HL-60 (cell line): ENCODE measurements at regions not wholly inside any gene's neighbourhood (a gene's known extent, or its start where the extent isn't known, plus 50 kb on each side); places are given as distances from the start of the nearest gene placed in this dataset.

ENCODE experiments used
- DNase-seq, 2 experiments: peaks; one replicate each; pipeline ENCODE4 v3.0.0-alpha.2; 2010 to 2020; ENCODE audit warnings: low read depth in 1 of 2, low spot score in 1 of 2
- H3K27ac ChIP-seq: fragments of 250-450 bp; sonication (Bioruptor Pico); replicated peaks from 2 replicates; pipeline ENCODE4 v1.5.1; 2020; ENCODE audit warnings: mild to moderate bottlenecking, moderate library complexity
- H3K27me3 ChIP-seq: fragments of 250-450 bp; sonication (Bioruptor Pico); 2 replicates; pipeline ENCODE4 v1.5.1; 2021; ENCODE audit warnings: mild to moderate bottlenecking, moderate library complexity; ENCODE audit not compliant: insufficient read depth, poor library complexity, severe bottlenecking
- H3K4me3 ChIP-seq: replicated peaks from 2 replicates; pipeline ENCODE4 v1.5.1; 2011; ENCODE audit warnings: mild to moderate bottlenecking, control low read depth, low read length; ENCODE audit not compliant: insufficient read depth
- CTCF ChIP-seq: IDR thresholded peaks from one replicate; pipeline ENCODE4 v1.5.1; 2011; ENCODE audit warnings: low read length, control low read depth, inconsistent platforms; ENCODE audit not compliant: insufficient read depth
- GABPA ChIP-seq: IDR thresholded peaks from 2 replicates; pipeline ENCODE4 v1.6.1; 2012; ENCODE audit warnings: low read depth
- POLR2AphosphoS5 ChIP-seq: IDR thresholded peaks from 2 replicates; pipeline ENCODE4 v1.6.1; 2012; ENCODE audit warnings: low read depth
- REST ChIP-seq: IDR thresholded peaks from 2 replicates; pipeline ENCODE4 v1.6.1; 2012; ENCODE audit warnings: low read depth; ENCODE audit not compliant: insufficient replicate concordance
- SPI1 ChIP-seq: IDR thresholded peaks from 2 replicates; pipeline ENCODE4 v1.6.1; 2012; ENCODE audit warnings: low read depth, mild to moderate bottlenecking, borderline replicate concordance

- TF ChIP-seq CTCF (no peak), SPI1 (no peak), GABPA (no peak), POLR2AphosphoS5 (no peak), REST (no peak)
- DNase-seq: no peak
- H3K4me3 ChIP-seq: no peak overlapping the region
- H3K27ac ChIP-seq: no peak overlapping the region
- no peaks in the 10 kb centered on the region for H3K27me3 ChIP-seq
Observed at GRCh38 chr2:12428786-12429185, 287.9 kb upstream of the TRIB2 start.

- no peak overlapping the region for H3K4me3 ChIP-seq
- no peaks in the 10 kb centered on the region for H3K27me3 ChIP-seq
- no peak overlapping the region for H3K27ac ChIP-seq
- DNase-seq: no peak
- TF ChIP-seq POLR2AphosphoS5 (no peak), SPI1 (no peak), GABPA (no peak), CTCF (no peak), REST (no peak)
Observed at GRCh38 chr2:12429779-12430406, 286.8 kb upstream of the TRIB2 start.

- peak in 1 of 2 experiments; percentile 42 for DNase-seq
- no peaks in the 10 kb centered on the region for H3K27me3 ChIP-seq
- H3K4me3 ChIP-seq: peak overlapping the region; percentile 2
- TF ChIP-seq GABPA: no peak
- no peak for TF ChIP-seq POLR2AphosphoS5
- no peak for TF ChIP-seq CTCF
- no peak for TF ChIP-seq SPI1
- TF ChIP-seq REST: no peak
- peak overlapping the region; percentile 44 for H3K27ac ChIP-seq
Observed at GRCh38 chr2:12430407-12431133, 286.2 kb upstream of the TRIB2 start.
